A549 (cell line): ENCODE measurements at regions not wholly inside any gene's neighbourhood (a gene's known extent, or its start where the extent isn't known, plus 50 kb on each side); places are given as distances from the start of the nearest gene placed in this dataset.

Experiments
- ATAC-seq, 2 experiments: fragments of 200-7000 bp in 1 of 2; fragments of >200 bp in 1 of 2; cut with Nextera tagmentation in 1 of 2; cut with Tn5 transposase in 1 of 2; 3 replicates each; pipeline versions ENCODE4 v1.8.0 to v1.9.1; 2018 to 2020; ENCODE audit warnings: mild to moderate bottlenecking in 1 of 2, moderate library complexity in 1 of 2
- CTCF ChIA-PET: fragments of 300-600 bp; sonication (Branson Sonifier 250); formaldehyde crosslinking; extraction: SDS; loops from one replicate; lab custom pipeline; 2021; ENCODE audit warnings: antibody characterized with exemption, inconsistent platforms; lab: Yijun Ruan, JAX
- POLR2A ChIA-PET: fragments of 350-600 bp; formaldehyde crosslinking; extraction: SDS; loops from one replicate; lab custom pipeline; 2021; ENCODE audit warnings: antibody characterized with exemption, inconsistent platforms; lab: Yijun Ruan, JAX
- DNase-seq, 2 experiments: peaks; one replicate each; pipeline versions ENCODE4 v3.0.0 to v3.0.0-alpha.2; 2011 to 2016; ENCODE audit warnings: low read depth in 1 of 2, low spot score in 1 of 2
- FAIRE-seq: peaks from 2 replicates; lab custom pipeline; 2011; peaks lifted over from hg19 to GRCh38; lab: Jason Lieb, UNC
- H3K27ac ChIP-seq, 2 experiments: fragments of >200 bp; sonication (Bioruptor Twin); formaldehyde crosslinking; 3 replicates each; pipeline ENCODE4 v1.5.1; 2016 to 2017
- H3K4me1 ChIP-seq: fragments of >200 bp; sonication (Bioruptor Twin); formaldehyde crosslinking; 3 replicates; pipeline ENCODE4 v1.6.1; 2016
- H3K4me2 ChIP-seq: fragments of >200 bp; sonication (Bioruptor Twin); formaldehyde crosslinking; 3 replicates; pipeline ENCODE4 v1.6.1; 2016
- H3K4me3 ChIP-seq: fragments of >200 bp; sonication (Bioruptor Twin); formaldehyde crosslinking; 3 replicates; pipeline ENCODE4 v1.5.1; 2016
- H3K9me3 ChIP-seq: fragments of >200 bp; sonication (Bioruptor Twin); formaldehyde crosslinking; 3 replicates; pipeline ENCODE4 v1.6.1; 2016
- ATOH8 ChIP-seq: fragments of 250-450 bp; sonication (Bioruptor Pico); IDR thresholded peaks from 2 replicates; pipeline ENCODE4 v1.5.0; 2020; ENCODE audit warnings: low read depth, mild to moderate bottlenecking, moderate library complexity
- BHLHE40 ChIP-seq: IDR thresholded peaks from 2 replicates; pipeline ENCODE4 v1.6.1; 2012; ENCODE audit warnings: low read depth, low read length, inconsistent platforms
- CEBPB ChIP-seq, 2 experiments: fragments of >200 bp in 1 of 2; sonication (Bioruptor Twin) in 1 of 2; formaldehyde crosslinking in 1 of 2; IDR thresholded peaks; 2 replicates each; pipeline ENCODE4 v1.6.1; 2012 to 2016
- CTCF ChIP-seq: fragments of >200 bp; sonication (Bioruptor Twin); formaldehyde crosslinking; IDR thresholded peaks from 3 replicates; pipeline ENCODE4 v1.5.1; 2016
- EHMT2 ChIP-seq: fragments of 200-600 bp; sonication (generic); IDR thresholded peaks from 2 replicates; pipeline ENCODE4 v1.6.1; 2016; ENCODE audit warnings: antibody characterized with exemption, low read depth, mild to moderate bottlenecking, moderate library complexity
- ELK1 ChIP-seq: fragments of 150-350 bp; IDR thresholded peaks from 2 replicates; pipeline ENCODE4 v1.6.1; 2014; ENCODE audit warnings: low read depth, mild to moderate bottlenecking, low read length
- EP300 ChIP-seq, 2 experiments: fragments of >200 bp; sonication (Bioruptor Twin); formaldehyde crosslinking; IDR thresholded peaks; 2 replicates in 1 of 2; 3 replicates in 1 of 2; pipeline ENCODE4 v1.6.1; 2016 to 2017
- ESRRA ChIP-seq: fragments of 150-350 bp; IDR thresholded peaks from 2 replicates; pipeline ENCODE4 v1.6.1; 2014; ENCODE audit warnings: mild to moderate bottlenecking, low read length, borderline replicate concordance
- FOXS1 ChIP-seq: fragments of 250-450 bp; sonication (Bioruptor Pico); IDR thresholded peaks from 2 replicates; pipeline ENCODE4 v1.5.0; 2020; ENCODE audit warnings: mild to moderate bottlenecking, moderate library complexity
- GATA3 ChIP-seq: IDR thresholded peaks from 2 replicates; pipeline ENCODE4 v1.6.1; 2012; ENCODE audit warnings: borderline replicate concordance
- HDAC2 ChIP-seq: fragments of 200-600 bp; sonication (generic); IDR thresholded peaks from 2 replicates; pipeline ENCODE4 v1.6.1; 2016
- HES2 ChIP-seq: fragments of >200 bp; sonication (Bioruptor Twin); formaldehyde crosslinking; IDR thresholded peaks from 2 replicates; pipeline ENCODE4 v1.6.1; 2016
- HOXA7 ChIP-seq: fragments of 250-450 bp; sonication (Bioruptor Pico); IDR thresholded peaks from 2 replicates; pipeline ENCODE4 v1.5.0; 2020; ENCODE audit warnings: mild to moderate bottlenecking, moderate library complexity
- HOXB5 ChIP-seq: fragments of 250-450 bp; sonication (Bioruptor Pico); IDR thresholded peaks from 2 replicates; pipeline ENCODE4 v1.5.0; 2020; ENCODE audit warnings: mild to moderate bottlenecking, moderate library complexity
- JUN ChIP-seq, 2 experiments: fragments of >200 bp; sonication (Bioruptor Twin); formaldehyde crosslinking; IDR thresholded peaks; 2 replicates in 1 of 2; 3 replicates in 1 of 2; pipeline ENCODE4 v1.6.1; 2016 to 2017
- JUNB ChIP-seq: fragments of >200 bp; sonication (Bioruptor Twin); formaldehyde crosslinking; IDR thresholded peaks from 2 replicates; pipeline ENCODE4 v1.6.1; 2016
- MAFK ChIP-seq: fragments of 450-650 bp; IDR thresholded peaks from 2 replicates; pipeline ENCODE4 v1.6.1; 2014; ENCODE audit not compliant: partially characterized antibody
- MAZ ChIP-seq: fragments of 150-350 bp; IDR thresholded peaks from 2 replicates; pipeline ENCODE4 v1.6.1; 2014; ENCODE audit warnings: antibody characterized with exemption, low read depth, low read length, borderline replicate concordance
- NFE2L2 ChIP-seq: fragments of 150-350 bp; conservative IDR thresholded peaks from 2 replicates; pipeline ENCODE4 v1.6.1; 2014; ENCODE audit warnings: low read length
- PBX3 ChIP-seq: IDR thresholded peaks from 2 replicates; pipeline ENCODE4 v1.6.1; 2012
- POLR2AphosphoS2 ChIP-seq: conservative IDR thresholded peaks from 2 replicates; pipeline ENCODE4 v1.6.1; 2012; ENCODE audit warnings: low read length, improper control_type of control experiment, inconsistent platforms
- RAD21 ChIP-seq, 2 experiments: fragments of >200 bp in 1 of 2; sonication (Bioruptor Twin) in 1 of 2; formaldehyde crosslinking in 1 of 2; IDR thresholded peaks in 1 of 2; conservative IDR thresholded peaks in 1 of 2; 2 replicates in 1 of 2; 3 replicates in 1 of 2; pipeline ENCODE4 v1.6.1; 2012 to 2018; ENCODE audit warnings: inconsistent platforms in 1 of 2
- RARB ChIP-seq: fragments of 250-450 bp; sonication (Bioruptor Pico); IDR thresholded peaks from 2 replicates; pipeline ENCODE4 v1.8.0; 2021; ENCODE audit warnings: mild to moderate bottlenecking, moderate library complexity
- RCOR1 ChIP-seq: fragments of 150-350 bp; IDR thresholded peaks from 2 replicates; pipeline ENCODE4 v1.6.1; 2014; ENCODE audit warnings: antibody characterized with exemption, low read length, low read depth
- REST ChIP-seq: fragments of 200-600 bp; sonication (generic); IDR thresholded peaks from 2 replicates; pipeline ENCODE4 v1.6.1; 2016; ENCODE audit warnings: antibody characterized with exemption, mild to moderate bottlenecking, moderate library complexity
- RFX5 ChIP-seq: fragments of 450-650 bp; IDR thresholded peaks from 2 replicates; pipeline ENCODE4 v1.7.1; 2014; ENCODE audit warnings: antibody characterized with exemption, mild to moderate bottlenecking, moderate library complexity
- SREBF2 ChIP-seq: fragments of 450-650 bp; IDR thresholded peaks from 2 replicates; pipeline ENCODE4 v1.6.1; 2014; ENCODE audit warnings: mild to moderate bottlenecking, moderate library complexity
- TFCP2L1 ChIP-seq: fragments of 250-450 bp; sonication (Bioruptor Pico); IDR thresholded peaks from 2 replicates; pipeline ENCODE4 v1.5.0; 2021; ENCODE audit warnings: mild to moderate bottlenecking
- TP53 ChIP-seq: fragments of 250-450 bp; sonication (Bioruptor Pico); IDR thresholded peaks from 2 replicates; pipeline ENCODE4 v1.5.0; 2021; ENCODE audit warnings: mild to moderate bottlenecking, moderate library complexity
- ZNF302 ChIP-seq: fragments of 250-450 bp; sonication (Bioruptor Pico); IDR thresholded peaks from 2 replicates; pipeline ENCODE4 v1.9.0; 2021; ENCODE audit warnings: inconsistent platforms, mild to moderate bottlenecking, moderate library complexity
- ZSCAN20 ChIP-seq: fragments of 250-450 bp; sonication (Bioruptor Pico); IDR thresholded peaks from 2 replicates; pipeline ENCODE4 v1.8.0; 2022; ENCODE audit warnings: mild to moderate bottlenecking, moderate library complexity
- WGBS: methylation state at CpG from one replicate; pipeline ENCODE4 v1.1.6; 2017; ENCODE audit errors: missing lambda C conversion rate; 5-methylcytosine and 5-hydroxymethylcytosine counted together

- Histone ChIP-seq H3K27ac (no peak overlapping the region), H3K4me3 (no peak overlapping the region), H3K9me3 (no peaks in the 10 kb centered on the region)
- CTCF ChIA-PET: interaction anchor here (1.2 kb wide), 1 partner anchor 55 kb away, joined by 3 read pairs; no protein-coding TSS in a partner anchor
- no peak for ATAC-seq
- TF ChIP-seq NFE2L2: no peak
- no peak for TF ChIP-seq ELK1
- TF ChIP-seq RAD21 (conservative IDR thresholded peaks at IDR 0.05 in 1 of 2, IDR thresholded peaks at IDR 0.05 in 1 of 2): no peak
- TF ChIP-seq TP53 (CRISPR knock-in tag): no peak
- TF ChIP-seq JUNB: no peak
- no peak for TF ChIP-seq CEBPB (IDR thresholded peaks at IDR 0.05)
- TF ChIP-seq RCOR1: no peak
- no peak for TF ChIP-seq PBX3
- no peak for TF ChIP-seq REST
- no peak for TF ChIP-seq GATA3
- TF ChIP-seq MAFK: no peak
- no peak for TF ChIP-seq JUN (IDR thresholded peaks at IDR 0.05)
- no peak for TF ChIP-seq POLR2AphosphoS2
- TF ChIP-seq HOXB5 (CRISPR knock-in tag): no peak
- TF ChIP-seq RFX5: no peak
- no peak for TF ChIP-seq SREBF2
- TF ChIP-seq, all 56 proteins: peak for 0
- POLR2A ChIA-PET: no interaction called here
- 4% methylated on average over 4 of the region's 4 CpGs for WGBS
- Histone ChIP-seq H3K4me1 (no peaks in the 10 kb centered on the region), H3K4me2 (no peak overlapping the region)
- DNase-seq (no peak), FAIRE-seq (no peak)
These were observed 149.4 kb upstream of the NCAM1 start for GRCh38 chr11:112811783-112812182.

GRCh38 chr11:112812729-112813128 lies 148.5 kb upstream of the NCAM1 start:
- Histone ChIP-seq H3K4me3 (no peak overlapping the region), H3K9me3 (no peaks in the 10 kb centered on the region), H3K4me2 (no peak overlapping the region), H3K4me1 (no peaks in the 10 kb centered on the region), H3K27ac (no peak overlapping the region)
- DNase-seq (no peak), ATAC-seq (no peak), FAIRE-seq (no peak)
- ChIA-PET POLR2A (no interaction called here), CTCF (no interaction called here)
- WGBS: 3% methylated on average over 2 of the region's 2 CpGs
- TF ChIP-seq BHLHE40 (no peak), RARB (CRISPR knock-in tag) (no peak), ZSCAN20 (CRISPR knock-in tag) (no peak), HOXA7 (CRISPR knock-in tag) (no peak), TFCP2L1 (CRISPR knock-in tag) (no peak), HES2 (no peak), EHMT2 (no peak), HDAC2 (no peak), MAZ (no peak), PBX3 (no peak), EP300 (IDR thresholded peaks at IDR 0.05) (no peak), FOXS1 (no peak), ESRRA (no peak), ZNF302 (CRISPR knock-in tag) (no peak), CTCF (no peak), ATOH8 (CRISPR knock-in tag) (no peak)
